Smooth muscle cell (in vitro differentiated cells): ENCODE measurements at regions not wholly inside any gene's neighbourhood (a gene's known extent, or its start where the extent isn't known, plus 50 kb on each side); places are given as distances from the start of the nearest gene placed in this dataset. TPM values are rescaled to one million over a fixed set of nuclear protein-coding genes. Genes with fewer than 3 reads are reported as not detected.

Experiments
- DNase-seq: peaks from one replicate; lab custom pipeline; 2025; ENCODE audit not compliant: unreplicated experiment; lab: John Stamatoyannopoulos, UW
- H2AFZ ChIP-seq: fragments of 200-600 bp; sonication (generic); 2 replicates; pipeline ENCODE4 v1.6.0; 2016; ENCODE audit warnings: antibody characterized with exemption, low read depth, mild to moderate bottlenecking
- H3F3A ChIP-seq: fragments of 200-600 bp; sonication (generic); 2 replicates; pipeline ENCODE4 v1.6.0; 2017; ENCODE audit warnings: antibody characterized with exemption, low read depth
- H3K27ac ChIP-seq: fragments of 200-600 bp; sonication (generic); 2 replicates; pipeline ENCODE4 v1.5.1; 2016; ENCODE audit warnings: low read depth, mild to moderate bottlenecking
- H3K27me3 ChIP-seq: fragments of 200-600 bp; sonication (generic); 2 replicates; pipeline ENCODE4 v1.6.1; 2016; ENCODE audit warnings: low read depth, mild to moderate bottlenecking
- H3K36me3 ChIP-seq: fragments of 200-600 bp; sonication (generic); 2 replicates; pipeline ENCODE4 v1.5.1; 2016; ENCODE audit warnings: low read depth
- H3K4me1 ChIP-seq: fragments of 200-600 bp; sonication (generic); 2 replicates; pipeline ENCODE4 v1.5.1; 2016; ENCODE audit warnings: low read depth
- H3K4me2 ChIP-seq: fragments of 200-600 bp; sonication (generic); 2 replicates; pipeline ENCODE4 v1.6.0; 2016; ENCODE audit warnings: mild to moderate bottlenecking
- H3K4me3 ChIP-seq: fragments of 200-600 bp; sonication (generic); 2 replicates; pipeline ENCODE4 v1.5.1; 2016; ENCODE audit warnings: mild to moderate bottlenecking
- H3K79me2 ChIP-seq: fragments of 200-600 bp; sonication (generic); 2 replicates; pipeline ENCODE4 v1.6.0; 2016; ENCODE audit warnings: low read depth, mild to moderate bottlenecking
- H3K9ac ChIP-seq: fragments of 200-600 bp; sonication (generic); 2 replicates; pipeline ENCODE4 v1.6.0; 2016; ENCODE audit warnings: low read depth
- H3K9me3 ChIP-seq: fragments of 200-600 bp; sonication (generic); replicated peaks from 2 replicates; pipeline ENCODE4 v1.5.1; 2016; ENCODE audit warnings: low read depth
- H4K20me1 ChIP-seq: fragments of 200-600 bp; sonication (generic); 2 replicates; pipeline ENCODE4 v1.6.0; 2016; ENCODE audit warnings: low read depth
- WGBS: methylation state at CpG from one replicate; pipeline ENCODE4 v1.1.7; 2016; ENCODE audit warnings: low lambda C conversion rate; 5-methylcytosine and 5-hydroxymethylcytosine counted together
- small RNA-seq: library from RNA; depleted of rRNA; stranded (forward); fragments of <200 nt; gene quantifications from one replicate; pipeline ENCODE3, GENCODE V24; 2014
- TF ChIP-seq, protein P1 (sequence below): fragments of 200-600 bp; sonication (generic); IDR thresholded peaks from 2 replicates; pipeline ENCODE4 v1.5.1; 2017; ENCODE audit warnings: borderline replicate concordance, mild to moderate bottlenecking, antibody characterized with exemption; ENCODE audit not compliant: insufficient read depth, poor library complexity, severe bottlenecking

- DNase-seq: no peak
- H2AFZ ChIP-seq: no peak overlapping the region
- H3K79me2 ChIP-seq: no peaks in the 10 kb centered on the region
- no peaks in the 10 kb centered on the region for H4K20me1 ChIP-seq
- H3K27me3 ChIP-seq: no peaks in the 10 kb centered on the region
- no peak overlapping the region for H3K4me3 ChIP-seq
- no peaks in the 10 kb centered on the region for H3K36me3 ChIP-seq
- no peaks in the 10 kb centered on the region for H3K4me1 ChIP-seq
- H3F3A ChIP-seq: no peaks in the 10 kb centered on the region
- TF ChIP-seq, protein P1, sequence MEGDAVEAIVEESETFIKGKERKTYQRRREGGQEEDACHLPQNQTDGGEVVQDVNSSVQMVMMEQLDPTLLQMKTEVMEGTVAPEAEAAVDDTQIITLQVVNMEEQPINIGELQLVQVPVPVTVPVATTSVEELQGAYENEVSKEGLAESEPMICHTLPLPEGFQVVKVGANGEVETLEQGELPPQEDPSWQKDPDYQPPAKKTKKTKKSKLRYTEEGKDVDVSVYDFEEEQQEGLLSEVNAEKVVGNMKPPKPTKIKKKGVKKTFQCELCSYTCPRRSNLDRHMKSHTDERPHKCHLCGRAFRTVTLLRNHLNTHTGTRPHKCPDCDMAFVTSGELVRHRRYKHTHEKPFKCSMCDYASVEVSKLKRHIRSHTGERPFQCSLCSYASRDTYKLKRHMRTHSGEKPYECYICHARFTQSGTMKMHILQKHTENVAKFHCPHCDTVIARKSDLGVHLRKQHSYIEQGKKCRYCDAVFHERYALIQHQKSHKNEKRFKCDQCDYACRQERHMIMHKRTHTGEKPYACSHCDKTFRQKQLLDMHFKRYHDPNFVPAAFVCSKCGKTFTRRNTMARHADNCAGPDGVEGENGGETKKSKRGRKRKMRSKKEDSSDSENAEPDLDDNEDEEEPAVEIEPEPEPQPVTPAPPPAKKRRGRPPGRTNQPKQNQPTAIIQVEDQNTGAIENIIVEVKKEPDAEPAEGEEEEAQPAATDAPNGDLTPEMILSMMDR: no peak
- H3K27ac ChIP-seq: no peak overlapping the region
- H3K9me3 ChIP-seq: no peaks in the 10 kb centered on the region
- no peak overlapping the region for H3K4me2 ChIP-seq
- H3K9ac ChIP-seq: no peak overlapping the region
- WGBS: 91% methylated on average over 5 of the region's 5 CpGs
Observed at GRCh38 chr12:104815935-104816334, 142.2 kb downstream of the SLC41A2 start.

- no peak for DNase-seq
- TF ChIP-seq, protein P1: no peak
- H3K4me1 ChIP-seq: no peaks in the 10 kb centered on the region
- no peak overlapping the region for H3K4me3 ChIP-seq
- no peak overlapping the region for H3K27ac ChIP-seq
- no peak overlapping the region for H2AFZ ChIP-seq
- no peaks in the 10 kb centered on the region for H3K9me3 ChIP-seq
- no peaks in the 10 kb centered on the region for H3F3A ChIP-seq
- no peak overlapping the region for H3K4me2 ChIP-seq
- H3K36me3 ChIP-seq: no peaks in the 10 kb centered on the region
- H3K79me2 ChIP-seq: no peaks in the 10 kb centered on the region
- H3K9ac ChIP-seq: no peak overlapping the region
- 75% methylated on average over 3 of the region's 3 CpGs for WGBS
- no peaks in the 10 kb centered on the region for H4K20me1 ChIP-seq
- H3K27me3 ChIP-seq: no peaks in the 10 kb centered on the region
Observed at GRCh38 chr12:104814944-104815343, 143.1 kb downstream of the SLC41A2 start.

Small RNA genes lying in the stretch of these regions (small RNA-seq; reads per million reads assigned to genes)
- gene RF00019: not detected
